ENCODE measurements at regions not wholly inside any gene's neighbourhood (a gene's known extent, or its start where the extent isn't known, plus 50 kb on each side); places are given as distances from the start of the nearest gene placed in this dataset.
"Not testable (repeated sequence)": the region's sequence is repeated elsewhere in the genome, so short reads cannot be mapped to it uniquely, and the experiment has no call there.

- Histone ChIP-seq H3K4me3 (no peak overlapping the region), H3K36me3 (no peaks in the 10 kb centered on the region), H3K4me1 (replicated peaks) (no peaks in the 10 kb centered on the region), H3K27ac (no peak overlapping the region), H3K9me3 (no peaks in the 10 kb centered on the region), H3K27me3 (replicated peaks; ENCODE audit: insufficient read depth) (no peaks in the 10 kb centered on the region)
- intact Hi-C loops (cut with DNase I): no loop called here
- 73% methylated on average over 3 of the region's 3 CpGs for WGBS
- no peak for DNase-seq (ENCODE audit: low spot score)
- no peak for TF ChIP-seq POLR2AphosphoS5 (IDR thresholded peaks at IDR 0.05)
- TF ChIP-seq, protein P1, sequence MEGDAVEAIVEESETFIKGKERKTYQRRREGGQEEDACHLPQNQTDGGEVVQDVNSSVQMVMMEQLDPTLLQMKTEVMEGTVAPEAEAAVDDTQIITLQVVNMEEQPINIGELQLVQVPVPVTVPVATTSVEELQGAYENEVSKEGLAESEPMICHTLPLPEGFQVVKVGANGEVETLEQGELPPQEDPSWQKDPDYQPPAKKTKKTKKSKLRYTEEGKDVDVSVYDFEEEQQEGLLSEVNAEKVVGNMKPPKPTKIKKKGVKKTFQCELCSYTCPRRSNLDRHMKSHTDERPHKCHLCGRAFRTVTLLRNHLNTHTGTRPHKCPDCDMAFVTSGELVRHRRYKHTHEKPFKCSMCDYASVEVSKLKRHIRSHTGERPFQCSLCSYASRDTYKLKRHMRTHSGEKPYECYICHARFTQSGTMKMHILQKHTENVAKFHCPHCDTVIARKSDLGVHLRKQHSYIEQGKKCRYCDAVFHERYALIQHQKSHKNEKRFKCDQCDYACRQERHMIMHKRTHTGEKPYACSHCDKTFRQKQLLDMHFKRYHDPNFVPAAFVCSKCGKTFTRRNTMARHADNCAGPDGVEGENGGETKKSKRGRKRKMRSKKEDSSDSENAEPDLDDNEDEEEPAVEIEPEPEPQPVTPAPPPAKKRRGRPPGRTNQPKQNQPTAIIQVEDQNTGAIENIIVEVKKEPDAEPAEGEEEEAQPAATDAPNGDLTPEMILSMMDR (IDR thresholded peaks at IDR 0.05): no peak
- TF ChIP-seq POLR2A (IDR thresholded peaks at IDR 0.05): no peak
Measured at GRCh38 chr1:148367596-148367995, 115.5 kb downstream of the PPIAL4G start.

- not testable (repeated sequence) for H3K27ac ChIP-seq
- 79% methylated on average over 5 of the region's 5 CpGs for WGBS
Measured at GRCh38 chr1:148366136-148366753, 116.9 kb downstream of the PPIAL4G start.

DNA sequence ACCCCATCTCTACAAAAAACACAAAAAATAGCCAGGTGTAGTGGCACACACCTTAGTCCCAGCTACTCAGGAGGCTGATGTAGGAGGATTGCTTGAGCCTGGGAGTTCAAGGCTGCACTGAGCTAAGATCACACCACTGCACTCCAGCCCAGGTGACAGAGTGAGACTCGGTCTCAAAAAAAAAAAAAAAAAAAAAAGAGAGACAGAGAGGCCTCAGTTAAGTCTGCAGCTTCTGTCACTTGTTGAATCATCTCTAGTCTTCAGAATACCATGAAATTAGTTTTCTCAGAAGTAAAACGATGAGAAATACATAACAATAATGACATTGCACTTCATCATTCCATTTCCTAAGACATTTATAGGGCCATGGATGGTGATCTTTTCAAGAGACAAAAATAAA lies 118.0 kb downstream of the PPIAL4G start:
- H3K4me1 ChIP-seq (replicated peaks); H3K27me3 ChIP-seq (replicated peaks; ENCODE audit: insufficient read depth); intact Hi-C loops (cut with DNase I); H3K9me3 ChIP-seq; DNase-seq (ENCODE audit: low spot score); H3K4me3 ChIP-seq; H3K27ac ChIP-seq; H3K36me3 ChIP-seq: not testable (repeated sequence)
- 64% methylated on average over 2 of the region's 2 CpGs for WGBS

More at GRCh38 chr1:148366136-148366753, 116.9 kb downstream of the PPIAL4G start:
- H3K4me1 ChIP-seq (replicated peaks); H3K27me3 ChIP-seq (replicated peaks; ENCODE audit: insufficient read depth); DNase-seq (ENCODE audit: low spot score); intact Hi-C loops (cut with DNase I); H3K9me3 ChIP-seq; H3K36me3 ChIP-seq; H3K4me3 ChIP-seq: not testable (repeated sequence)

- DNase-seq (ENCODE audit: low spot score); H3K27me3 ChIP-seq (replicated peaks; ENCODE audit: insufficient read depth); H3K27ac ChIP-seq; intact Hi-C loops (cut with DNase I); H3K4me1 ChIP-seq (replicated peaks); H3K9me3 ChIP-seq; H3K36me3 ChIP-seq; H3K4me3 ChIP-seq: not testable (repeated sequence)
- WGBS: 87% methylated on average over 3 of the region's 3 CpGs
Measured at GRCh38 chr1:148363979-148364378, 119.1 kb downstream of the PPIAL4G start.

- WGBS: 81% methylated on average over 2 of the region's 2 CpGs
- Histone ChIP-seq H3K4me3 (no peak overlapping the region), H3K36me3 (no peaks in the 10 kb centered on the region), H3K27ac (no peak overlapping the region), H3K4me1 (replicated peaks) (no peaks in the 10 kb centered on the region), H3K9me3 (no peaks in the 10 kb centered on the region), H3K27me3 (replicated peaks; ENCODE audit: insufficient read depth) (no peaks in the 10 kb centered on the region)
- TF ChIP-seq POLR2AphosphoS5 (IDR thresholded peaks at IDR 0.05) (no peak), POLR2A (IDR thresholded peaks at IDR 0.05) (no peak)
- TF ChIP-seq, protein P1 (IDR thresholded peaks at IDR 0.05): no peak
- intact Hi-C loops (cut with DNase I): no loop called here
- DNase-seq (ENCODE audit: low spot score): no peak
Measured at GRCh38 chr1:148363439-148363810, 119.7 kb downstream of the PPIAL4G start.

DNA sequence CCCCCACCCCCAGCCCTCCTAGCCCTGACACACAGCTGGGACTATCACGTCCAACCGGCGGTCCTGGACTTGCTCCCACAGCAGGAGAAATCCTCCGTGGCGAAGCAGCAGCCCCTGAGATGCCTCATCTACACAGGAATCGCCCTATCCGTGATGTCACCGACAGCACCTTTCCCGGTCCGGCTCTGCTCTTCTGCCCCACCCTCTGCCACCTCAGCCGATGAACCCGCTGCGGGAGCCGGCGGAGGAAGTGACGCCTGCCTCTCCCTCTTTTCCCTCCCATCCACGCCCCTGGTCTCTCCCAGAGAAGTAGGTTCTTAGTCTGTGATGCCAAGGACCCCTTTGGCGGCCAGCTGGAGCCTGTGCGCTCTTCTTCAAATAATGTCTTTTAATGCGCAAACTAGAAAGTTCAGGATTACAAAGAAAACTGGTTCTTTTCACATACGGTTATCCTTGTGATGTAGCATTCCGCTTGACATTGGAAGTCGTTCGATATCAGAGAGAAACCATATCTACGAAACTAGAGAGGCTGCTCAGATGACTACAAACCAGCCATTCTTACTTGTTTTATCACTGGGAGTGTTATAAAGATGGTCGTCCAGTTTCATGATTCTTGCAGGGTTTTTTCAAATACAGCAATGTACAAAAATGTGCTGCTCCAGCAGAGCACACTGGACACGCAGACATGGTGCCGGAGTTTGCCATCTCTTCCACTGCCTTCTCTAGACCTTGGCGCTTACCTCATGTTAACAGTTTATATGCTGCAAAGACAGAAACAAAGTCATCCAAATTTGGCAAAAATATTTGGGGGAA lies 120.3 kb downstream of the PPIAL4G start:
- no peak for DNase-seq (ENCODE audit: low spot score)
- Histone ChIP-seq H3K4me1 (replicated peaks) (no peaks in the 10 kb centered on the region), H3K27ac (no peak overlapping the region), H3K27me3 (replicated peaks; ENCODE audit: insufficient read depth) (no peaks in the 10 kb centered on the region), H3K4me3 (no peak overlapping the region), H3K36me3 (no peaks in the 10 kb centered on the region), H3K9me3 (no peaks in the 10 kb centered on the region)
- intact Hi-C loops (cut with DNase I): no loop called here
- 33% methylated on average over 29 of the region's 29 CpGs for WGBS
- TF ChIP-seq POLR2A (IDR thresholded peaks at IDR 0.05) (no peak), POLR2AphosphoS5 (IDR thresholded peaks at IDR 0.05) (no peak)
- TF ChIP-seq, protein P1 (IDR thresholded peaks at IDR 0.05): no peak

Data from prostate gland (tissue), 2 donors.